ENCODE measurements at regions not wholly inside any gene's neighbourhood (a gene's known extent, or its start where the extent isn't known, plus 50 kb on each side); places are given as distances from the start of the nearest gene placed in this dataset.
A peak's percentile ranks its signal among the peaks of the same experiment; 100 is the strongest.

- H3K4me3 ChIP-seq (ENCODE audit: control insufficient read depth, low read depth, low read length), result no peak overlapping the region
- peak; percentile 69 for DNase-seq (ENCODE audit: low read depth)
- TF ChIP-seq CTCF (conservative IDR thresholded peaks at IDR 0.05; ENCODE audit: control insufficient read depth, insufficient read depth, low read depth, low read length), result no peak
These were observed 300.1 kb upstream of the DDX53 start for GRCh38 chrX:22699581-22700091.

- TF ChIP-seq CTCF (conservative IDR thresholded peaks at IDR 0.05; ENCODE audit: control insufficient read depth, insufficient read depth, low read depth, low read length), result no peak
- no peak for DNase-seq (ENCODE audit: low read depth)
- no peak overlapping the region for H3K4me3 ChIP-seq (ENCODE audit: control insufficient read depth, low read depth, low read length)
These were observed 286.8 kb upstream of the DDX53 start for GRCh38 chrX:22712942-22713341.

- DNase-seq (ENCODE audit: low read depth), result no peak
- no peak for TF ChIP-seq CTCF (conservative IDR thresholded peaks at IDR 0.05; ENCODE audit: control insufficient read depth, insufficient read depth, low read depth, low read length)
- no peak overlapping the region for H3K4me3 ChIP-seq (ENCODE audit: control insufficient read depth, low read depth, low read length)
These were observed 269.2 kb upstream of the DDX53 start for GRCh38 chrX:22730542-22730941.

GRCh38 chrX:22737541-22737940 is 262.2 kb upstream of the DDX53 start:
- no peak overlapping the region for H3K4me3 ChIP-seq (ENCODE audit: control insufficient read depth, low read depth, low read length)
- TF ChIP-seq CTCF (conservative IDR thresholded peaks at IDR 0.05; ENCODE audit: control insufficient read depth, insufficient read depth, low read depth, low read length), result no peak
- DNase-seq (ENCODE audit: low read depth), result no peak

- no peak for TF ChIP-seq CTCF (conservative IDR thresholded peaks at IDR 0.05; ENCODE audit: control insufficient read depth, insufficient read depth, low read depth, low read length)
- peak; percentile 14 for DNase-seq (ENCODE audit: low read depth)
- no peak overlapping the region for H3K4me3 ChIP-seq (ENCODE audit: control insufficient read depth, low read depth, low read length)
These were observed 260.5 kb upstream of the DDX53 start for GRCh38 chrX:22739276-22739675.

GRCh38 chrX:22740836-22741235 is 258.9 kb upstream of the DDX53 start:
- no peak for DNase-seq (ENCODE audit: low read depth)
- no peak overlapping the region for H3K4me3 ChIP-seq (ENCODE audit: control insufficient read depth, low read depth, low read length)
- no peak for TF ChIP-seq CTCF (conservative IDR thresholded peaks at IDR 0.05; ENCODE audit: control insufficient read depth, insufficient read depth, low read depth, low read length)

- peak; percentile 91 for DNase-seq (ENCODE audit: low read depth)
- TF ChIP-seq CTCF (conservative IDR thresholded peaks at IDR 0.05; ENCODE audit: control insufficient read depth, insufficient read depth, low read depth, low read length), result no peak
- H3K4me3 ChIP-seq (ENCODE audit: control insufficient read depth, low read depth, low read length), result no peak overlapping the region
These were observed 257.6 kb upstream of the DDX53 start for GRCh38 chrX:22742174-22742573.
